Dedifferentiated amniotic fluid mesenchymal stem cell (primary cell): ENCODE measurements at regions not wholly inside any gene's neighbourhood (a gene's known extent, or its start where the extent isn't known, plus 50 kb on each side); places are given as distances from the start of the nearest gene placed in this dataset.
"Not testable (repeated sequence)": the region's sequence is repeated elsewhere in the genome, so short reads cannot be mapped to it uniquely, and the experiment has no call there.

Experiments used
- DNase-seq: peaks from one replicate; pipeline ENCODE4 v3.0.0-alpha.2; 2016; ENCODE audit errors: extremely low spot score

DNA sequence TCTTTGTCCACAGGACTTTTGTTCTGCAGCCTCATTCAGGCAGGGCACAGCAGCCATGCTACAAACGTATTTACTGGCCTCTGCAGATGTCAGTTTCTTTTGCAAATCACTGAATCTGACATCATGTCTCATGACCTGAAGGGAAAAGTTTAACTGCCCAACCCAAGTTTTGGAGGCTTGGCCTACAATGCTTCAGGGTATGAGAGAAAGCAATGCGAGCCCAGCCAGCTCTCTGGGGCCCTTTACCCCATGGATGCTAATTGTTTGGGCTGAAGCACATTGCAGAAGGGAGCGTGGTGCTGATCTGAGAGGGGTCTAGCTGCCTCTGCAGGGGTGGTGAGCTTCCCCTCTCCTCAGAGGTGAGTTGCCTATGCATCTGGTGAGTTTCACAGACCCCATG lies 179.9 kb upstream of the CXCL12 start:
- DNase-seq: no peak

DNA sequence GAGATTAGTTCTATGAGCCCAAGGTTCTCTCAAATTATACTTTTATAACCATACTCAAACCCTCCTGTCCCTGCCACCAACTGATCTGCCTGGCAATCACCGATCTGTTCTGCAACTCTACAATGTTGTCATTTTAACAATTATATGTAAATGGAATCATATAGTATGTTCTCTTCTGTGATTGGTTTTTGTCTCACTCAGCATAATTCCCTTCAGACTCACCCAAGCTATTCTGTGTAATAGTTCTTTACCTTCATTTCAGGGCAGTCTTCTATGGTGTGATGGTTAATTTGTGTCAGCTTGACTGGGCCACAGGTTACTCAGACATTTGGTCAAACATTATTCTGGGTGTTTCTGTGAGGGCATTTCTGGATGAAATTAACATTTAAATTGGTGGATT lies 181.9 kb upstream of the CXCL12 start:
- DNase-seq: no peak

- DNase-seq: no peak
These were observed 182.6 kb upstream of the CXCL12 start for GRCh38 chr10:44567471-44567870.

- peak; percentile 81 for DNase-seq
These were observed 184.5 kb upstream of the CXCL12 start for GRCh38 chr10:44569193-44570091.

DNA sequence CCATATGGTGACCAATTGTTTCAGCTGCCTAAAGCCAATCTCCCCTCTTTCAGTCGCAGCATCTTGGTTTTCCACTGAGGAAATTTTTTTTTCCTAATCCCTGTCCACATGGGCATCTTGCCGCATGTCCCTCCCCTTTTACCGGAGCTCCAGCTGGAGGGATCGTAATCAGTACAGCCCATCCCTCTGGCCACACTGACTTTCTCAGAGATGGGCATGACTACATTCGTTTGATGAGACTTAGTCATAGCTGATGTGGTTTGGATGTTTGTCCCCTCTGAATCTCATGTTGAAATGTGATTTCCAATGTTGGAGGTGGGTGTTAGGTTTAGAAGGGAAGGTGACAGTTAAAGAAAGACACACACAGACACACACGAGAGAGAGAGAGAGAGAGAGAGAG lies 186.8 kb upstream of the CXCL12 start:
- DNase-seq: no peak

DNA sequence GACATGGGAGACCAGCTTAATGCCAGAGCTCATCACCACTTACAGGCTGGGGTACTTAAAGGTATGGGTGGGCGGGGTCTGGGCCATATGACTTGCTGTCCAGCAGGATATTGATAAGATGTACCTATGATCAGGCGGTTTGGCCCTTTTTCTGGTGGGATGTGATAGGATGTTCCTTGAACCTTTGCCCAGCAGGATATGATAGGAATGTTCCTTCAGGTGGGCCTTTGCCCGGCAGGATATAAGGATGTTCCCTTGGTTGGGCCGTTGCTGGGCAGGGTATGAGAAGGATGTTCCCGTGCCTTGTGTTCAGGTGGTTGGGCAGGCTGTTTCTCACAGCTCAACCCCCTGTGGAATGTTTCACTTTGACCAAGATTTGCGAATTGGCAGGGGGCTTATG lies 187.2 kb upstream of the CXCL12 start:
- no peak for DNase-seq

DNA sequence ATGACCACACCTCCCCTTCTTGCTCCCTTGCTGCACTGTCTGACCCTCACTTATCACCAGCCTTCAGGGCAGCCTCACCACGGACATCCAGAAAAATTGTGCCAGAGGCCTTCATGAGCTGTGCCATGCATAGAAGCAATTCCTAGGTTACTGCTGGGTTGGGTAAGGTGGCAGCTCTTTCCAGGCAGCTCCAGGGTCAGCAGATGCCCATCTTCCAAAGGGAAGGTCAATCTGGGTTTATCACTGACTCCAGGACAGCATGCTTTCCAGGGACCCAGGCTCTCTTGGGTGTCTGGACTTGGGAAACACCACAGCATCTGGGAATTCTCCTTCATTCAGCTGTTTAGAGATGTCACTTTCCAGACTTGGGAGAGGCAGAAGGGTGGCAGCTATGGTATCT lies 188.9 kb upstream of the CXCL12 start:
- DNase-seq: no peak

GRCh38 chr10:44574596-44575480 lies 189.9 kb upstream of the CXCL12 start:
- DNase-seq: no peak

GRCh38 chr10:44575601-44576380 lies 190.9 kb upstream of the CXCL12 start:
- DNase-seq: no peak

DNA sequence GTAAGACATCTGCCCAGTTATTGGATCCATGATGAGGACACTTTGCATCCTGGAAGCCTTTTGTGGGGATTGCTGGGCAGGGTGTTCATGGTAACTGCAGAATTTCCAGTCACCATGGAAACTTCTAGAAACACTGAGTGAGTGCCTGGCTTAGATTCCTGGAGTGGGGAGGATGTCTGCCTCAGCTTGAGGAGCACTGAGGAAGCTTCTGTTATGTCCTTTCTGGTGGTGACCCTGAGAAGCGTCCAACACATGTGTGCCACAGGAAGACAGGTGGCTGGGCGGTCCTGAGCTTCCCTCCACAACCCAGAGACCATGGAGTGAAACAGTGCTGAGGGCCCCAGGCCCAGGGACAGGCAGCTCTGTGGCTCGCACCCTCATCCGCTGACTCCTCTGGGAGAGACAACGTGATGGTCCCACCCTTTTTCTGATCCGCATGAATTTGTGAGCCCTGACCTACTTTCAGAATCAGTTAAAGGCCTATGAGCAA lies 191.8 kb upstream of the CXCL12 start:
- no peak for DNase-seq

DNA sequence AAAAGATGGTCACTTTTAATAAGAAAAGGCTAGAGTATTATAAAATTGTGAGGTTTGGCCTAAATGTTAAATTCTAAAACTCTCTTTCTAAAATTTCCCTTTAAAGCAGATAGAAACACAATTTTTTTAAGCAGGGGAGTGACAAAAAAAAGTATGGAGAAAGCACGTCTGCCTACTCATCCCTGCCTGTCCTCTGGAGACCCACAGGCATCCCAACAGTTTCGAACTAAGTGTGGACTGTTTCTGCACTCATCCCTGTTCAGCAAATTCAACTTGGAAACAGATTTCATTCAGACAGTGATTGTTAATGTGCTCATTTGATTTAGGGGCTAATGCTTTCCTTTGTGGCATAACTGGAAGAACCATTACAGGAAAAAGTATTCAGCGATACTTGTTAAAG lies 192.6 kb upstream of the CXCL12 start:
- no peak for DNase-seq

GRCh38 chr10:44578271-44578670 lies 193.4 kb upstream of the CXCL12 start:
- no peak for DNase-seq

- DNase-seq: not testable (repeated sequence)
These were observed 194.1 kb upstream of the CXCL12 start for GRCh38 chr10:44578963-44579362.

- DNase-seq: no peak
These were observed 197.1 kb upstream of the CXCL12 start for GRCh38 chr10:44581996-44582395.

DNA sequence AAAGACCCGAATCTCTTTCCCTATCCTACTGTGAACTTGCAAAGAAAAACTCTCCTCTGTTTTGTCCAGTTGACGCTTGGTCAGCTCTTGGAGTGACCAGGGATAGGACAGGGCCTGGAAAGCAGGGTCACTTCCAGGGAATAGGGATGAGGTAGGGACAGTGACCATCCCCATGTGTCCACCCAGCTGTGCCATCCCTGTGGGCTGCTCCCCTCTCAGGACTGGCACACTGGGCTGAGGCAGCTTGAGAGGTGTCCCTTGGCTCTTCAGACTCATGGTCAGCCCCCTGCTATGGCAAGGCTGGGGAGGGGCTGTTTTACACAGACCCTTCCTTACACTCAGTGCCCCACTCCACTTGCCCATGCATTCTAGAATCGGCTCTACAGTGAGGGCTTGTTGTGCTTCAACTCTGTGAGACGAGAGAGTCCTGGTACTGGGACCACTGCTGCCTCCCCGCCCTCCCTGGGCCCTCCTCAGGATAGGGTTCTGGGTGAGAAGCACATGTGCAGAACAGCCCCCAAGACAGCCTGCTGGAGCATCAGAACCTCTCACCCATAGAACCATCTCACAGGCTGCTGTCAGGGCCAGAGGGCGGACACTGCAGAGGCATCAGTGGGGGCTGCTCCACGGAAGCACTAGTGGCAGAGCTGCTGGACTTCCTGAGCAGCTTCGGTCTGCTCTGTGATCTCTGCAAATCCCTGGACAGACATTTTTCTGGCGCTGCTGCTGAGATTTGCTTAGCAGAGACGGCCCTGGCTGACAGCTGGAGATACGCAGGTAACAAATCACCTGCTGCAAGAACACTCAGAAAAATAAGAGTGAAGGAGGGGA lies 202.8 kb upstream of the CXCL12 start:
- DNase-seq: no peak

- no peak for DNase-seq
These were observed 204.5 kb upstream of the CXCL12 start for GRCh38 chr10:44589181-44589943.

DNA sequence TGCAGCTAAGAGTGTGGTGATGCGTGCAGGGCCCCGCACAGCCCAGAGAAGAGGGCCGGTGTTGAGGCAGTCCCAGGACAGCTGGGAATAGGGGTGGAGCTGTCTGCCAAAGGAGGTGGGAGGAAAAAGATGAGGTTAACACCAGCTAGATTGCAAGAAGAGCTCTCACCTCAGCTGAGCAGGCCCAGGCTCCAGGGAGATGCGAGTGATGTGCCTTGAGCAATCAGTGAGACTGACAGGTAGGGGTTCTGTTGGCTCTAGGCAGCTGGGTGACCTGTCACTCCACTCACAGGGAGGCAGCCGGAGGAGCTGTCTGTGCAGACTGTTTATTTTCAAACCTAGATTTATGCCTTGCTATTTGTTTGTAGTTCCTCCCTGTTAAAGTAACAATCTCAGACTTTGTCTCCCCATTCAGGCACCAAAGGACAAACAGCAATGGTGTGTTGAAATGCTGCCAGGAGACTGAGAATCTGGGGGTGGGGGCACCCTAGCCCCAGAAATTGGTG lies 205.1 kb upstream of the CXCL12 start:
- no peak for DNase-seq

- no peak for DNase-seq
These were observed 207.0 kb upstream of the CXCL12 start for GRCh38 chr10:44591911-44592310.

DNA sequence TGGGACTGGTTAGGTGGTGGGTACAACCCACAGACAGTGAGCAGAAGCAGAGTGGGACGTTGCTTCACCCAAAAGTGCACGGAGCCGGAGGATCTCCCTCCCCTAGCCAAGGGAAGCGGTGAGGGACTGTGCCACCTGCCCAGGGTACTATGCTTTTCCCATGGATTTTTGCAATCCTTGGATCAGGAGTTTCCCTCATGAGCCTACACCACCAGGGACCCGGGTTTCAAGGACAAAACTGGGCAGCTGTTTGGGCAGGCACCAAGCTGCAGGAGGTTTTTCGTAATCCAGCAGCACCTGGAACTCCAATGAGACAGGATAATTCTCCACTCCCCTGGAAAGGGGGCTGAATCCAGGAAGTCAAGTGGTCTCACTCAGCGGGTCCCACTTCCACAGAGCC lies 209.1 kb upstream of the CXCL12 start:
- no peak for DNase-seq

GRCh38 chr10:44607116-44607515 lies 222.2 kb upstream of the CXCL12 start:
- DNase-seq: no peak
